ENCODE measurements at regions not wholly inside any gene's neighbourhood (a gene's known extent, or its start where the extent isn't known, plus 50 kb on each side); places are given as distances from the start of the nearest gene placed in this dataset.
A peak's percentile ranks its signal among the peaks of the same experiment; 100 is the strongest.

- ChIA-PET CTCF (no interaction called here), POLR2A (ENCODE audit: unreplicated experiment) (no interaction called here)
- Histone ChIP-seq H3K27ac (ENCODE audit: low read length) (peak overlapping the region; percentile 68), H3K4me1 (ENCODE audit: insufficient read depth, low read length) (peaks cover 25% of the 10 kb centered on the region), H4K20me1 (ENCODE audit: low read length) (no peaks in the 10 kb centered on the region), H3K4me2 (ENCODE audit: low read length) (peak overlapping the region; percentile 72), H3K36me3 (ENCODE audit: low read depth, low read length) (no peaks in the 10 kb centered on the region), H3K4me3 (ENCODE audit: low read length) (0 out of 2 replicates have a peak overlapping the region, but pooled peaks have one; percentile 28), H2AFZ (ENCODE audit: low read length) (no peak overlapping the region), H3K9me3 (ENCODE audit: low read length) (no peaks in the 10 kb centered on the region), H3K9ac (ENCODE audit: low read length) (no peak overlapping the region), H3K79me2 (ENCODE audit: low read length) (no peaks in the 10 kb centered on the region), H3K9me2 (replicated peaks; ENCODE audit: low read length) (no peaks in the 10 kb centered on the region), H3K27me3 (ENCODE audit: low read length) (no peaks in the 10 kb centered on the region), H3F3A (ENCODE audit: low read length, unreplicated experiment) (peaks cover 13% of the 10 kb centered on the region)
- intact Hi-C loops (cut with micrococcal nuclease) = no loop called here
- ATAC-seq (peak; percentile 41), DNase-seq (no peak)
- no TSS peak for BruUV-seq (replicated peaks)
- no peak for TF ChIP-seq EZH2 (IDR thresholded peaks at IDR 0.05; ENCODE audit: low read length, unreplicated experiment)
- TF ChIP-seq CTCF (conservative IDR thresholded peaks at IDR 0.05; ENCODE audit: low read depth, low read length) = no peak
- TF ChIP-seq EZH2phosphoT487 (IDR thresholded peaks at IDR 0.05; ENCODE audit: borderline replicate concordance, low read length) = no peak
These were observed 119.2 kb upstream of the PMFBP1 start for GRCh38 chr16:72291121-72291520.

GRCh38 chr16:72287649-72288048 lies 115.7 kb upstream of the PMFBP1 start:
- no peak for ATAC-seq

More at GRCh38 chr16:72287649-72288048, 115.7 kb upstream of the PMFBP1 start:
- POLR2A ChIA-PET (ENCODE audit: unreplicated experiment) = no interaction called here
- TF ChIP-seq EZH2 (IDR thresholded peaks at IDR 0.05; ENCODE audit: low read length, unreplicated experiment) (no peak), EZH2phosphoT487 (IDR thresholded peaks at IDR 0.05; ENCODE audit: borderline replicate concordance, low read length) (no peak), CTCF (conservative IDR thresholded peaks at IDR 0.05; ENCODE audit: low read depth, low read length) (no peak)
- Histone ChIP-seq H3K4me3 (ENCODE audit: low read length) (no peak overlapping the region), H3K4me1 (ENCODE audit: insufficient read depth, low read length) (peaks cover 33% of the 10 kb centered on the region), H3K27ac (ENCODE audit: low read length) (no peak overlapping the region), H3K9me2 (replicated peaks; ENCODE audit: low read length) (no peaks in the 10 kb centered on the region), H4K20me1 (ENCODE audit: low read length) (no peaks in the 10 kb centered on the region), H3K79me2 (ENCODE audit: low read length) (no peaks in the 10 kb centered on the region), H3K9me3 (ENCODE audit: low read length) (no peaks in the 10 kb centered on the region), H3F3A (ENCODE audit: low read length, unreplicated experiment) (peaks cover 13% of the 10 kb centered on the region), H3K27me3 (ENCODE audit: low read length) (no peaks in the 10 kb centered on the region), H3K36me3 (ENCODE audit: low read depth, low read length) (no peaks in the 10 kb centered on the region), H3K9ac (ENCODE audit: low read length) (no peak overlapping the region), H3K4me2 (ENCODE audit: low read length) (no peak overlapping the region), H2AFZ (ENCODE audit: low read length) (no peak overlapping the region)
- BruUV-seq (replicated peaks) = no TSS peak
- intact Hi-C loops (cut with micrococcal nuclease) = no loop called here
- DNase-seq = no peak
- CTCF ChIA-PET = no interaction called here
